ENCODE measurements at regions not wholly inside any gene's neighbourhood (a gene's known extent, or its start where the extent isn't known, plus 50 kb on each side); places are given as distances from the start of the nearest gene placed in this dataset.

- Histone ChIP-seq H3K36me3 (ENCODE audit: control insufficient read depth, insufficient read depth, low read length) (no peaks in the 10 kb centered on the region), H4K5ac (ENCODE audit: low read depth, low read length) (no peak overlapping the region), H4K91ac (ENCODE audit: insufficient read depth, low read depth, low read length) (no peak overlapping the region), H3K4me1 (ENCODE audit: control insufficient read depth, insufficient read depth, low read length) (no peaks in the 10 kb centered on the region), H4K8ac (ENCODE audit: low read depth in 2 of 2, low read length in 2 of 2) (no peak overlapping the region), H3K27me3 (ENCODE audit: control insufficient read depth, insufficient read depth, low read length) (no peaks in the 10 kb centered on the region), H4K20me1 (ENCODE audit: insufficient read depth, low read length) (no peaks in the 10 kb centered on the region), H3K56ac (ENCODE audit: extremely low read depth, insufficient read depth, low read length) (no peak overlapping the region), H3K14ac (replicated peaks; ENCODE audit: low read depth, low read length) (no peak overlapping the region), H2AK9ac (replicated peaks; ENCODE audit: low read depth, low read length, poor library complexity) (no peak overlapping the region), H2BK20ac (ENCODE audit: low read depth, low read length) (no peak overlapping the region), H2AK5ac (ENCODE audit: low read depth, low read length) (no peak overlapping the region), H3K4me2 (ENCODE audit: low read depth, low read length) (no peak overlapping the region), H3K79me1 (ENCODE audit: low read depth in 1 of 2, low read length in 2 of 2) (no peaks in the 10 kb centered on the region), H2BK15ac (ENCODE audit: low read depth, low read length) (no peak overlapping the region), H2BK5ac (ENCODE audit: low read depth, low read length, poor library complexity, severe bottlenecking) (no peak overlapping the region), H3K23ac (ENCODE audit: low read depth, low read length) (no peak overlapping the region), H3K4ac (ENCODE audit: low read depth, low read length) (no peak overlapping the region), H3K18ac (ENCODE audit: low read depth, low read length) (no peak overlapping the region), H3K27ac (ENCODE audit: insufficient read depth, low read length) (no peak overlapping the region), H3K9ac (ENCODE audit: low read depth, low read length) (no peak overlapping the region), H2AFZ (replicated peaks; ENCODE audit: low read length, poor library complexity) (no peak overlapping the region), H3K9me3 (ENCODE audit: control insufficient read depth, insufficient read depth, low read length) (peaks cover 2% of the 10 kb centered on the region; the same call in 1 of the 2 replicates), H2BK120ac (ENCODE audit: low read depth, low read length) (no peak overlapping the region), H3K9me1 (ENCODE audit: insufficient read depth, low read length) (no peaks in the 10 kb centered on the region), H3K4me3 (ENCODE audit: insufficient read depth, low read depth, low read length) (no peak overlapping the region)
- no TSS peak for BruUV-seq (replicated peaks)
- no CpG with 5 or more reads among the region's 2 CpGs for WGBS, 2 experiments (ENCODE audit: extremely low coverage in 2 of 2, insufficient read length in 1 of 2)
- intact Hi-C loops (cut with micrococcal nuclease) (no loop called here), dilution Hi-C loops (cut with HindIII; ENCODE audit: low sequenced_read_pairs, unreplicated experiment) (no loop called here), in situ Hi-C loops (cut with MboI; ENCODE audit: low sequenced_read_pairs) (no loop called here)
- POLR2A ChIA-PET (ENCODE audit: unreplicated experiment), result no interaction called here
- CTCF ChIA-PET, result no interaction called here
- no peak for TF ChIP-seq RCOR1 (IDR thresholded peaks at IDR 0.05; ENCODE audit: insufficient replicate concordance, low read length)
- TF ChIP-seq MXI1 (IDR thresholded peaks at IDR 0.05; ENCODE audit: borderline replicate concordance, low read depth, low read length), result no peak
- no peak for TF ChIP-seq SMC3 (IDR thresholded peaks at IDR 0.05; ENCODE audit: low read depth, low read length)
- no peak for TF ChIP-seq MAFK (IDR thresholded peaks at IDR 0.05; ENCODE audit: low read depth, low read length)
- no peak for TF ChIP-seq FOS (IDR thresholded peaks at IDR 0.05; ENCODE audit: low read depth, low read length)
- TF ChIP-seq RAD21 (IDR thresholded peaks at IDR 0.05; ENCODE audit: low read length), result no peak
- TF ChIP-seq MAZ (IDR thresholded peaks at IDR 0.05; ENCODE audit: borderline replicate concordance, low read depth, low read length), result no peak
- no peak for TF ChIP-seq USF2 (IDR thresholded peaks at IDR 0.05; ENCODE audit: low read depth, low read length)
- TF ChIP-seq CHD1 (IDR thresholded peaks at IDR 0.05; ENCODE audit: low read depth, low read length), result no peak
- no peak for TF ChIP-seq NFE2L2 (IDR thresholded peaks at IDR 0.05; ENCODE audit: low read depth, low read length)
- TF ChIP-seq BHLHE40 (IDR thresholded peaks at IDR 0.05; ENCODE audit: low read depth, low read length), result no peak
- TF ChIP-seq POLR2A (IDR thresholded peaks at IDR 0.05; ENCODE audit: low read depth, low read length), result no peak
- no peak for TF ChIP-seq CTCF (conservative IDR thresholded peaks at IDR 0.05; ENCODE audit: low read depth, low read length)
- no peak for TF ChIP-seq CEBPB (IDR thresholded peaks at IDR 0.05; ENCODE audit: low read depth, low read length)
- TF ChIP-seq, protein P1, sequence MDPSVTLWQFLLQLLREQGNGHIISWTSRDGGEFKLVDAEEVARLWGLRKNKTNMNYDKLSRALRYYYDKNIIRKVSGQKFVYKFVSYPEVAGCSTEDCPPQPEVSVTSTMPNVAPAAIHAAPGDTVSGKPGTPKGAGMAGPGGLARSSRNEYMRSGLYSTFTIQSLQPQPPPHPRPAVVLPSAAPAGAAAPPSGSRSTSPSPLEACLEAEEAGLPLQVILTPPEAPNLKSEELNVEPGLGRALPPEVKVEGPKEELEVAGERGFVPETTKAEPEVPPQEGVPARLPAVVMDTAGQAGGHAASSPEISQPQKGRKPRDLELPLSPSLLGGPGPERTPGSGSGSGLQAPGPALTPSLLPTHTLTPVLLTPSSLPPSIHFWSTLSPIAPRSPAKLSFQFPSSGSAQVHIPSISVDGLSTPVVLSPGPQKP (IDR thresholded peaks at IDR 0.05; ENCODE audit: borderline replicate concordance, low read depth, low read length), result no peak
- TF ChIP-seq RFX5 (IDR thresholded peaks at IDR 0.05; ENCODE audit: low read depth, low read length), result no peak
- no peak for ATAC-seq (ENCODE audit: low read depth)
- no peak for DNase-seq
Observed at GRCh38 chr3:20375302-20375701, 189.3 kb upstream of the SGO1 start.
